PFSK-1 (cell line): ENCODE measurements at regions not wholly inside any gene's neighbourhood (a gene's known extent, or its start where the extent isn't known, plus 50 kb on each side); places are given as distances from the start of the nearest gene placed in this dataset.

Source experiments
- FOXP2 ChIP-seq: optimal IDR thresholded peaks from 2 replicates; pipeline ENCODE3; 2011; ENCODE audit warnings: borderline replicate concordance, control low read depth, inconsistent platforms; ENCODE audit not compliant: insufficient read depth; ENCODE audit errors: extremely low read length, extremely low read depth
- POLR2AphosphoS5 ChIP-seq: IDR thresholded peaks from 2 replicates; pipeline ENCODE4 v1.6.1; 2012; ENCODE audit warnings: low read depth, mild to moderate bottlenecking, control low read depth, low read length, moderate library complexity
- REST ChIP-seq, 2 experiments: IDR thresholded peaks; 2 replicates each; pipeline versions ENCODE4 v1.6.1 to v1.8.0; 2011 to 2012; ENCODE audit warnings: low read depth in 2 of 2, low read length in 2 of 2, control low read depth in 1 of 2, inconsistent platforms in 1 of 2, mild to moderate bottlenecking in 1 of 2, moderate library complexity in 1 of 2; ENCODE audit not compliant: insufficient read depth in 1 of 2
- SIN3A ChIP-seq: IDR thresholded peaks from 2 replicates; pipeline ENCODE4 v1.6.1; 2012; ENCODE audit warnings: mild to moderate bottlenecking, low read length, moderate library complexity, borderline replicate concordance; ENCODE audit not compliant: insufficient read depth
- TAF1 ChIP-seq: IDR thresholded peaks from 2 replicates; pipeline ENCODE4 v1.6.1; 2012; ENCODE audit warnings: low read length, control low read depth, borderline replicate concordance; ENCODE audit not compliant: insufficient read depth

GRCh38 chr20:26208296-26209091 lies 511.8 kb upstream of the ZNF337 start:
- TF ChIP-seq TAF1 (no peak), POLR2AphosphoS5 (no peak)

GRCh38 chr20:26207237-26207966 lies 510.7 kb upstream of the ZNF337 start:
- TF ChIP-seq SIN3A (no peak), REST (IDR thresholded peaks at IDR 0.05; ENCODE audit: insufficient read depth in 1 of 2, low read depth in 2 of 2, low read length in 2 of 2) (no peak), FOXP2 (no peak), TAF1 (no peak), POLR2AphosphoS5 (no peak)

- TF ChIP-seq POLR2AphosphoS5 (no peak), TAF1 (no peak), SIN3A (no peak), FOXP2 (no peak), REST (IDR thresholded peaks at IDR 0.05; ENCODE audit: insufficient read depth in 1 of 2, low read depth in 2 of 2, low read length in 2 of 2) (no peak)
These were observed 508.7 kb upstream of the ZNF337 start for GRCh38 chr20:26205350-26205749.

- no peak for TF ChIP-seq FOXP2
- no peak for TF ChIP-seq SIN3A
- no peak for TF ChIP-seq REST (IDR thresholded peaks at IDR 0.05; ENCODE audit: insufficient read depth in 1 of 2, low read depth in 2 of 2, low read length in 2 of 2)
- TF ChIP-seq TAF1, result no peak
- no peak for TF ChIP-seq POLR2AphosphoS5
These were observed 472.9 kb upstream of the ZNF337 start for GRCh38 chr20:26169506-26169905.

- TF ChIP-seq SIN3A (no peak), REST (IDR thresholded peaks at IDR 0.05; ENCODE audit: insufficient read depth in 1 of 2, low read depth in 2 of 2, low read length in 2 of 2) (no peak), POLR2AphosphoS5 (no peak), FOXP2 (no peak), TAF1 (no peak)
These were observed 470.8 kb upstream of the ZNF337 start for GRCh38 chr20:26167499-26167898.
